GM13977 (cell line): ENCODE measurements at regions not wholly inside any gene's neighbourhood (a gene's known extent, or its start where the extent isn't known, plus 50 kb on each side); places are given as distances from the start of the nearest gene placed in this dataset.

Experiments
- DNase-seq: peaks from one replicate; pipeline ENCODE4 v3.0.0; 2012; ENCODE audit warnings: low spot score
- in situ Hi-C: fragments of 300-500 bp; cut with MboI; formaldehyde crosslinking; loops from one replicate; pipeline ENCODE4 v1.12.0; 2022; ENCODE audit warnings: low sequenced_read_pairs, low pct_unique_long_range_greater_than_20kb, mixed read lengths, inconsistent platforms; ENCODE audit not compliant: unreplicated experiment
- TF ChIP-seq, protein P1 (sequence below): IDR thresholded peaks from 2 replicates; pipeline ENCODE4 v1.5.1; 2012; ENCODE audit warnings: mild to moderate bottlenecking, control low read depth; ENCODE audit not compliant: insufficient read depth; ENCODE audit errors: extremely low read depth, missing control alignments

DNA sequence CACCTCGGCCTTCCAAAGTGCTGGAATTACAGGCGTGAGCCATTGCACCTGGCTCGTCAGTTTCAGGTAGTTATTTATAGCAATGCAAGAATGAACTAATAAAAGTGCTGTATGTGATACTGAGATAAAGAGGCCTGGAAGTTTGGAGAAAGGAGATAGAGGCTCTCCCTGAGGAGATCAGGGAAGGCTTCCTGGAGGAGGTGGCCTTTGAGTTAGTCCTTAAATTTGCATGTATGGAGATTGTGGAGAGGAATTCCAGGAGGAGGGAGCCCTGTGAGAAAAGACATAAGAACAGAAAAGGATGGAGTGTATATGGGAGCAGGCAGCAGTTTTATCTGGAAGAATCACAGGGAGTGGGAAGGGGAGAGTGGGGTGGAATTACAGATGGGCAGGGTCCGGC is 276.6 kb upstream of the EEF2KMT start:
- in situ Hi-C loops = no loop called here
- TF ChIP-seq, protein P1, sequence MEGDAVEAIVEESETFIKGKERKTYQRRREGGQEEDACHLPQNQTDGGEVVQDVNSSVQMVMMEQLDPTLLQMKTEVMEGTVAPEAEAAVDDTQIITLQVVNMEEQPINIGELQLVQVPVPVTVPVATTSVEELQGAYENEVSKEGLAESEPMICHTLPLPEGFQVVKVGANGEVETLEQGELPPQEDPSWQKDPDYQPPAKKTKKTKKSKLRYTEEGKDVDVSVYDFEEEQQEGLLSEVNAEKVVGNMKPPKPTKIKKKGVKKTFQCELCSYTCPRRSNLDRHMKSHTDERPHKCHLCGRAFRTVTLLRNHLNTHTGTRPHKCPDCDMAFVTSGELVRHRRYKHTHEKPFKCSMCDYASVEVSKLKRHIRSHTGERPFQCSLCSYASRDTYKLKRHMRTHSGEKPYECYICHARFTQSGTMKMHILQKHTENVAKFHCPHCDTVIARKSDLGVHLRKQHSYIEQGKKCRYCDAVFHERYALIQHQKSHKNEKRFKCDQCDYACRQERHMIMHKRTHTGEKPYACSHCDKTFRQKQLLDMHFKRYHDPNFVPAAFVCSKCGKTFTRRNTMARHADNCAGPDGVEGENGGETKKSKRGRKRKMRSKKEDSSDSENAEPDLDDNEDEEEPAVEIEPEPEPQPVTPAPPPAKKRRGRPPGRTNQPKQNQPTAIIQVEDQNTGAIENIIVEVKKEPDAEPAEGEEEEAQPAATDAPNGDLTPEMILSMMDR = no peak
- no peak for DNase-seq

DNA sequence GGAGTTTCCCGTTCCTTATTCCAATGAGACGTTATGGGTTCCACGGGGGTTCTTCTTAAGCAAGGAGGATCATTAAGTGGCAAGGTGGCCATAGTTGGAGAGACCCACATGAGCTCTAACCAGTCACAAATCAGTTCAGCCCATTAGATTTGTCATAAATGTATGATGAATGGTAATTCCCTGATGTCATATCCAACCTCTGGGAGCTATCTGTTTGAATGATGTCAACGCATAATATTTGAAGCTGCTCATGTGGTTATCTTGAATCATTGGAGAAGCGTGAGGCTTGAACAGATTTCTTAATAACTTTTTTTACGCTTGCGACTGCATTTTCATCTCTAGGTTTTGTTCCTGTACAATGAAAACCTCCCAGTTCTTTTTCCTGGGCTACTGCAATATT is 270.4 kb upstream of the EEF2KMT start:
- in situ Hi-C loops = no loop called here
- TF ChIP-seq, protein P1 = no peak
- DNase-seq = no peak

DNA sequence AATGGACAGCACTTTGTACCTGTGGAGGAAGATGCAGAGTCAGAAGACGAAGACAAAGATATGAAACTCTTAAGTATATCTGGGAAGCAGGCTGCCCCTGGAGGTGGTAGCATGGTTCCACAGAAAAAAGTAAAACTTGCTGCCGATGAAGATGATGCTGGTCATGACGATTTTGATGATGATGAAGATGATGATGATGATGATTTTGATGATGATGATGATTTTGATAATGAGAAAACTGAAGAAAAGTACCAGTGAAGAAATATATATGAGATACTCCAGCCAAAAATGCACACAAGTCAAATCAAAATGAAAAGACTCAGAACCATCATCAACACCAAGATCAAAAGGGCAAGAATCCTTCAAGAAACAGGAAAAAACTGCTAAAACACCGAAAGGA is 268.5 kb upstream of the EEF2KMT start:
- TF ChIP-seq, protein P1 = no peak
- no peak for DNase-seq
- in situ Hi-C loops = no loop called here

DNA sequence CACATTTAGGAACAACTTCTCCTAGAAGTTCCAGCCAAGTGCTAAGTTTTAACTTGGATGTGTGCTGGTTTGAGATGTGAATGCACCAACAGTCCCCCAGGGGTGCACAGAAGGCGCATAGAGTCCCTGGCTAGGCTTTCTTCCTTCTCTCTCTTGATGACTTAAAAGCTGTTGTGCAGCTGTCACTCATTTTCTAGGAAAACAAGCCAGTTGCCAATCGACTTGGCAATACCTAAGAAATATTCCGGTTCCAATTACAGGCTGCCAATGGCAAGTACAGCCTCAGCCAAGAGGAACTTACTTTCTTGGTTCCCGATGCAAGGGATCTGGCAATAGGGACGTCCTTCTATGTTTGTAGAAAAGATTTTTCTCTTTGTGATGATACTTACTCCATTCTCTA is 266.6 kb upstream of the EEF2KMT start:
- TF ChIP-seq, protein P1 = no peak
- in situ Hi-C loops = no loop called here
- DNase-seq = no peak

DNA sequence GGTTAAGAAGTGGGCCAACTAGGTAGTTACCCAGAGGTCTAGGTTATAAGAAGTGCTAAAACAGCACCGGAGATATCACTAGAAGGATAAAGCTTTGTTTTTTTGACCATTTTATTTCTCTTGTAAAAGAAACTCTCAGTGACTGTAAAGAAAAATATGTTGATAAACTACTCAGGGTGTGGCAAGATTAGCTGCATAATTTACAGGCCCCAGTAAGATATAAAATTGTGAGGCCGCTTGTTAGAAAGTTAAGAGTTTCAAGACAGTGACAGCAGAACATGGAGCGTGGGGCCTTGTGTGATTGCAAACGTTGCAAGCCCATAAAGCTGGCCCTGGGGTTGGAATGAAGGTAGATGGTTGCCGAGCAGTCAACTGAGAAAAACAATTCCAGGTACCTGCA is 263.7 kb upstream of the EEF2KMT start:
- in situ Hi-C loops = no loop called here
- DNase-seq = no peak
- TF ChIP-seq, protein P1 = no peak

DNA sequence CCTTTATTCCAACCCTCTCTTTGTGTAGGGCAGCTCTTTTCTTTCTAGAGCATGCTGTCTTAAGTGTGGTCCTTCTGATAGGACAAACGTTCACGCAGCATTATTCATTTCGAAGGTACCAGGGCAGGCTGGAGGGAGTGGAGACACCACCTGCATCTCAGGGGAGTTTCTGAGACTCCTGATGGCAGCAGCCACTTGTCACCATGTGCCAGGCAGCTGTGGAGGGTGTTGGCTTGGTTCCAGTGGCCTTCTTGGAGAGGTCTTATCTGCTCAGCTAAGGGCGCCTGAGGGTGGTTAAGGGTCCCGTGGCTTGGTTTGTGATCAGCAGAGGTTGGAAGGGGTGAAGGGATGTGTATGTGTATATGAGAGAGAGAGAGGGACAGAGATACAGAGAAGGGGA is 257.1 kb upstream of the EEF2KMT start:
- in situ Hi-C loops = no loop called here
- no peak for DNase-seq
- TF ChIP-seq, protein P1 = no peak
